ENCODE measurements at regions not wholly inside any gene's neighbourhood (a gene's known extent, or its start where the extent isn't known, plus 50 kb on each side); places are given as distances from the start of the nearest gene placed in this dataset.

GRCh38 chr1:110765640-110766335 is 91.0 kb upstream of the KCNA3 start:
- Histone ChIP-seq H3K27me3 (ENCODE audit: control insufficient read depth, insufficient read depth, low read length) (peaks cover 17% of the 10 kb centered on the region; the same call in 1 of the 2 replicates), H3K4me1 (ENCODE audit: control insufficient read depth, insufficient read depth, low read length) (no peaks in the 10 kb centered on the region), H3K36me3 (ENCODE audit: control insufficient read depth, insufficient read depth, low read length) (no peaks in the 10 kb centered on the region)

GRCh38 chr1:110763149-110763548 is 88.4 kb upstream of the KCNA3 start:
- Histone ChIP-seq H3K4me1 (ENCODE audit: control insufficient read depth, insufficient read depth, low read length) (no peaks in the 10 kb centered on the region), H3K4me3 (ENCODE audit: low read depth, low read length) (no peak overlapping the region), H3K27ac (ENCODE audit: low read depth, low read length) (no peak overlapping the region), H3K9me3 (ENCODE audit: control insufficient read depth, insufficient read depth, low read depth, low read length) (no peaks in the 10 kb centered on the region), H3K9ac (ENCODE audit: low read length) (no peak overlapping the region), H3K27me3 (ENCODE audit: control insufficient read depth, insufficient read depth, low read length) (peaks cover 18% of the 10 kb centered on the region; the same call in 1 of the 2 replicates), H3K36me3 (ENCODE audit: control insufficient read depth, insufficient read depth, low read length) (no peaks in the 10 kb centered on the region)

More at GRCh38 chr1:110765640-110766335, 91.0 kb upstream of the KCNA3 start:
- Histone ChIP-seq H3K9ac (ENCODE audit: low read length) (no peak overlapping the region), H3K27ac (ENCODE audit: low read depth, low read length) (no peak overlapping the region), H3K4me3 (ENCODE audit: low read depth, low read length) (no peak overlapping the region), H3K9me3 (ENCODE audit: control insufficient read depth, insufficient read depth, low read depth, low read length) (no peaks in the 10 kb centered on the region)

GRCh38 chr1:110760321-110760720 is 85.6 kb upstream of the KCNA3 start:
- H3K4me1 ChIP-seq (ENCODE audit: control insufficient read depth, insufficient read depth, low read length): no peaks in the 10 kb centered on the region
- no peak overlapping the region for H3K27ac ChIP-seq (ENCODE audit: low read depth, low read length)
- H3K9me3 ChIP-seq (ENCODE audit: control insufficient read depth, insufficient read depth, low read depth, low read length): no peaks in the 10 kb centered on the region
- no peak overlapping the region for H3K9ac ChIP-seq (ENCODE audit: low read length)
- peaks cover 6% of the 10 kb centered on the region; the same call in 1 of the 2 replicates for H3K27me3 ChIP-seq (ENCODE audit: control insufficient read depth, insufficient read depth, low read length)
- no peak overlapping the region for H3K4me3 ChIP-seq (ENCODE audit: low read depth, low read length)
- no peaks in the 10 kb centered on the region for H3K36me3 ChIP-seq (ENCODE audit: control insufficient read depth, insufficient read depth, low read length)

GRCh38 chr1:110756506-110756905 is 81.8 kb upstream of the KCNA3 start:
- H3K4me1 ChIP-seq (ENCODE audit: control insufficient read depth, insufficient read depth, low read length): peaks cover 14% of the 10 kb centered on the region
- no peak overlapping the region for H3K27ac ChIP-seq (ENCODE audit: low read depth, low read length)
- no peaks in the 10 kb centered on the region for H3K9me3 ChIP-seq (ENCODE audit: control insufficient read depth, insufficient read depth, low read depth, low read length)
- H3K27me3 ChIP-seq (ENCODE audit: control insufficient read depth, insufficient read depth, low read length): peaks cover 6% of the 10 kb centered on the region; the same call in 1 of the 2 replicates
- no peak overlapping the region for H3K9ac ChIP-seq (ENCODE audit: low read length)
- no peaks in the 10 kb centered on the region for H3K36me3 ChIP-seq (ENCODE audit: control insufficient read depth, insufficient read depth, low read length)
- H3K4me3 ChIP-seq (ENCODE audit: low read depth, low read length): no peak overlapping the region

GRCh38 chr1:110752941-110753725 is 78.4 kb upstream of the KCNA3 start:
- H3K27me3 ChIP-seq (ENCODE audit: control insufficient read depth, insufficient read depth, low read length): peaks cover 4% of the 10 kb centered on the region; the same call in 1 of the 2 replicates
- H3K27ac ChIP-seq (ENCODE audit: low read depth, low read length): no peak overlapping the region
- H3K9me3 ChIP-seq (ENCODE audit: control insufficient read depth, insufficient read depth, low read depth, low read length): no peaks in the 10 kb centered on the region
- H3K4me3 ChIP-seq (ENCODE audit: low read depth, low read length): no peak overlapping the region
- no peak overlapping the region for H3K9ac ChIP-seq (ENCODE audit: low read length)
- H3K36me3 ChIP-seq (ENCODE audit: control insufficient read depth, insufficient read depth, low read length): no peaks in the 10 kb centered on the region
- peaks cover 35% of the 10 kb centered on the region for H3K4me1 ChIP-seq (ENCODE audit: control insufficient read depth, insufficient read depth, low read length)

- H3K9me3 ChIP-seq (ENCODE audit: control insufficient read depth, insufficient read depth, low read depth, low read length): no peaks in the 10 kb centered on the region
- no peak overlapping the region for H3K27ac ChIP-seq (ENCODE audit: low read depth, low read length)
- H3K4me3 ChIP-seq (ENCODE audit: low read depth, low read length): no peak overlapping the region
- H3K9ac ChIP-seq (ENCODE audit: low read length): no peak overlapping the region
- H3K36me3 ChIP-seq (ENCODE audit: control insufficient read depth, insufficient read depth, low read length): no peaks in the 10 kb centered on the region
- peaks cover 35% of the 10 kb centered on the region for H3K4me1 ChIP-seq (ENCODE audit: control insufficient read depth, insufficient read depth, low read length)
- H3K27me3 ChIP-seq (ENCODE audit: control insufficient read depth, insufficient read depth, low read length): no peaks in the 10 kb centered on the region
Measured at GRCh38 chr1:110750562-110750961, 75.8 kb upstream of the KCNA3 start.

- Histone ChIP-seq H3K9ac (ENCODE audit: low read length) (no peak overlapping the region), H3K36me3 (ENCODE audit: control insufficient read depth, insufficient read depth, low read length) (no peaks in the 10 kb centered on the region), H3K27ac (ENCODE audit: low read depth, low read length) (no peak overlapping the region), H3K4me1 (ENCODE audit: control insufficient read depth, insufficient read depth, low read length) (peaks cover 35% of the 10 kb centered on the region), H3K27me3 (ENCODE audit: control insufficient read depth, insufficient read depth, low read length) (no peaks in the 10 kb centered on the region), H3K4me3 (ENCODE audit: low read depth, low read length) (no peak overlapping the region), H3K9me3 (ENCODE audit: control insufficient read depth, insufficient read depth, low read depth, low read length) (no peaks in the 10 kb centered on the region)
Measured at GRCh38 chr1:110749960-110750359, 75.2 kb upstream of the KCNA3 start.

- H3K4me1 ChIP-seq (ENCODE audit: control insufficient read depth, insufficient read depth, low read length): peaks cover 24% of the 10 kb centered on the region
- no peaks in the 10 kb centered on the region for H3K9me3 ChIP-seq (ENCODE audit: control insufficient read depth, insufficient read depth, low read depth, low read length)
- no peak overlapping the region for H3K4me3 ChIP-seq (ENCODE audit: low read depth, low read length)
- no peaks in the 10 kb centered on the region for H3K36me3 ChIP-seq (ENCODE audit: control insufficient read depth, insufficient read depth, low read length)
- peaks cover 11% of the 10 kb centered on the region for H3K27me3 ChIP-seq (ENCODE audit: control insufficient read depth, insufficient read depth, low read length)
- H3K9ac ChIP-seq (ENCODE audit: low read length): no peak overlapping the region
- no peak overlapping the region for H3K27ac ChIP-seq (ENCODE audit: low read depth, low read length)
Measured at GRCh38 chr1:110746644-110747259, 72.0 kb upstream of the KCNA3 start.

GRCh38 chr1:110743397-110743796 is 68.7 kb upstream of the KCNA3 start:
- Histone ChIP-seq H3K36me3 (ENCODE audit: control insufficient read depth, insufficient read depth, low read length) (no peaks in the 10 kb centered on the region), H3K9ac (ENCODE audit: low read length) (no peak overlapping the region), H3K4me3 (ENCODE audit: low read depth, low read length) (no peak overlapping the region), H3K27me3 (ENCODE audit: control insufficient read depth, insufficient read depth, low read length) (peaks cover 13% of the 10 kb centered on the region), H3K4me1 (ENCODE audit: control insufficient read depth, insufficient read depth, low read length) (no peaks in the 10 kb centered on the region; the same call in 1 of the 2 replicates), H3K9me3 (ENCODE audit: control insufficient read depth, insufficient read depth, low read depth, low read length) (no peaks in the 10 kb centered on the region), H3K27ac (ENCODE audit: low read depth, low read length) (no peak overlapping the region)

GRCh38 chr1:110736900-110737605 is 62.3 kb upstream of the KCNA3 start:
- H3K36me3 ChIP-seq (ENCODE audit: control insufficient read depth, insufficient read depth, low read length): no peaks in the 10 kb centered on the region
- peaks cover 38% of the 10 kb centered on the region for H3K27me3 ChIP-seq (ENCODE audit: control insufficient read depth, insufficient read depth, low read length)
- no peak overlapping the region for H3K27ac ChIP-seq (ENCODE audit: low read depth, low read length)
- H3K4me3 ChIP-seq (ENCODE audit: low read depth, low read length): no peak overlapping the region
- peaks cover 8% of the 10 kb centered on the region for H3K4me1 ChIP-seq (ENCODE audit: control insufficient read depth, insufficient read depth, low read length)
- no peaks in the 10 kb centered on the region for H3K9me3 ChIP-seq (ENCODE audit: control insufficient read depth, insufficient read depth, low read depth, low read length)
- H3K9ac ChIP-seq (ENCODE audit: low read length): no peak overlapping the region

Measured in HUES6 (cell line).